NB4 (cell line): ENCODE measurements at regions not wholly inside any gene's neighbourhood (a gene's known extent, or its start where the extent isn't known, plus 50 kb on each side); places are given as distances from the start of the nearest gene placed in this dataset.

ENCODE experiments used
- DNase-seq: peaks from one replicate; pipeline ENCODE4 v3.0.0; 2010; ENCODE audit warnings: low read depth
- H3K4me3 ChIP-seq: one replicate; pipeline ENCODE4 v1.5.1; 2011; ENCODE audit warnings: mild to moderate bottlenecking, low read depth, low read length, moderate library complexity
- MYC ChIP-seq: IDR thresholded peaks from 2 replicates; pipeline ENCODE4 v1.6.1; 2011; ENCODE audit warnings: low read depth, low read length
- POLR2A ChIP-seq: IDR thresholded peaks from 2 replicates; pipeline ENCODE4 v1.6.1; 2011; ENCODE audit warnings: mild to moderate bottlenecking; ENCODE audit not compliant: insufficient read length; ENCODE audit errors: extremely low read depth
- TF ChIP-seq, protein P1 (sequence below): IDR thresholded peaks from 2 replicates; pipeline ENCODE4 v1.6.1; 2011; ENCODE audit warnings: low read depth, low read length
- TF ChIP-seq, protein P2 (sequence below): IDR thresholded peaks from one replicate; pipeline ENCODE4 v1.5.1; 2012; ENCODE audit warnings: low read depth, low read length

GRCh38 chr12:87368259-87368658, 660.9 kb downstream of the C12orf50 start:
- DNase-seq = no peak
- TF ChIP-seq POLR2A = no peak
- TF ChIP-seq MYC = no peak
- TF ChIP-seq, protein P1, sequence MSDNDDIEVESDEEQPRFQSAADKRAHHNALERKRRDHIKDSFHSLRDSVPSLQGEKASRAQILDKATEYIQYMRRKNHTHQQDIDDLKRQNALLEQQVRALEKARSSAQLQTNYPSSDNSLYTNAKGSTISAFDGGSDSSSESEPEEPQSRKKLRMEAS = no peak
- TF ChIP-seq, protein P2, sequence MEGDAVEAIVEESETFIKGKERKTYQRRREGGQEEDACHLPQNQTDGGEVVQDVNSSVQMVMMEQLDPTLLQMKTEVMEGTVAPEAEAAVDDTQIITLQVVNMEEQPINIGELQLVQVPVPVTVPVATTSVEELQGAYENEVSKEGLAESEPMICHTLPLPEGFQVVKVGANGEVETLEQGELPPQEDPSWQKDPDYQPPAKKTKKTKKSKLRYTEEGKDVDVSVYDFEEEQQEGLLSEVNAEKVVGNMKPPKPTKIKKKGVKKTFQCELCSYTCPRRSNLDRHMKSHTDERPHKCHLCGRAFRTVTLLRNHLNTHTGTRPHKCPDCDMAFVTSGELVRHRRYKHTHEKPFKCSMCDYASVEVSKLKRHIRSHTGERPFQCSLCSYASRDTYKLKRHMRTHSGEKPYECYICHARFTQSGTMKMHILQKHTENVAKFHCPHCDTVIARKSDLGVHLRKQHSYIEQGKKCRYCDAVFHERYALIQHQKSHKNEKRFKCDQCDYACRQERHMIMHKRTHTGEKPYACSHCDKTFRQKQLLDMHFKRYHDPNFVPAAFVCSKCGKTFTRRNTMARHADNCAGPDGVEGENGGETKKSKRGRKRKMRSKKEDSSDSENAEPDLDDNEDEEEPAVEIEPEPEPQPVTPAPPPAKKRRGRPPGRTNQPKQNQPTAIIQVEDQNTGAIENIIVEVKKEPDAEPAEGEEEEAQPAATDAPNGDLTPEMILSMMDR = no peak

DNA sequence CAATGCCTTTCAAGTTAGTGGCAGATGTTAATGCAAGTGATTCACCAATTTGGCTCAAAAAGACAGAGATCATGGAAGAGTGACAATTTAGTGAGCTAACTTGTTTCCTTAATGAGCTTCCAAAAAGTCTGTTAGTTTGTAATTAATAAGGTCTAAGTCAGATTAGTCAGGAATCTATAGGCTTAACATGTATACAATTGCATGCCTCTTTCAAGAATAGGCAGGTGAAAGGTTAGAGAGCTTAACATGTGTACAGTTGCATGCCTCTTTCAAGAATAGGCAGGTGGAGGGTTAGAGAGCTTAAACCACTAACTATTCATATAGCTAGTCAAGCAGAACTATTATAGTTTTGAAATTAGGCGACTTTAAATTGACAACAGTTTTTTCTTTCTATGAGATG, 663.8 kb downstream of the C12orf50 start:
- no peak for DNase-seq
- no peak for TF ChIP-seq MYC
- TF ChIP-seq POLR2A = no peak
- H3K4me3 ChIP-seq = no peak overlapping the region

More at GRCh38 chr12:87368259-87368658, 660.9 kb downstream of the C12orf50 start:
- H3K4me3 ChIP-seq = no peak overlapping the region

DNA sequence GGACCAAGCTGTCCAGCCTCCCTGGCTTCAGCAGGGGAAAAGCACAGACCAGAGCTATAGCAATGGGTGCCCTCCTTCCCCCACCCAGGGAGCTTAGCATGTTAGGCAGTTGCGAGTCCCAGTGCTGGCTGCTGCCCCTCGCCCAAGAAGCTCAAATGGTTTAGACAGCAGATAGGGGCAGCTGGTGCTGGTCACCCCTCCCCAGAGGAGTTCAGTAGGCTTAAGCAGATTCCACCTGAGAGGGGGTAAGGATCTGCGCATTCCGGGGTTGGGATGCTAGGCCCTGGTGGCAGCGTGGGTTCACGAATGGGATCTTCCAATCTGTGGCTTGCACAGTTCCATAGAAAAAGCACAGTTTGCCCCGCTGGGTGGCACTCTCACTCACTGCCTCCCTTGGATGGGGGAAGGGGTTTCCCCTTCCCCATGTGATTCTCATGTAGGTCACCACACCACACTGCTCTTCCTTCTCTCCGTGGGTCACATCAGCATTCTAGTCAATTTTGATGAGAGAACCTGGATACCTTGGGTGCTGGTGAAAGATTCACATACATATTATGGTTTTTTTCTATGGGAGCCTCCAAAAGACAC, 665.6 kb downstream of the C12orf50 start:
- H3K4me3 ChIP-seq = no peak overlapping the region
- TF ChIP-seq, protein P2 = no peak
- TF ChIP-seq, protein P1 = no peak
- no peak for TF ChIP-seq POLR2A
- no peak for TF ChIP-seq MYC
- DNase-seq = peak; percentile 7

DNA sequence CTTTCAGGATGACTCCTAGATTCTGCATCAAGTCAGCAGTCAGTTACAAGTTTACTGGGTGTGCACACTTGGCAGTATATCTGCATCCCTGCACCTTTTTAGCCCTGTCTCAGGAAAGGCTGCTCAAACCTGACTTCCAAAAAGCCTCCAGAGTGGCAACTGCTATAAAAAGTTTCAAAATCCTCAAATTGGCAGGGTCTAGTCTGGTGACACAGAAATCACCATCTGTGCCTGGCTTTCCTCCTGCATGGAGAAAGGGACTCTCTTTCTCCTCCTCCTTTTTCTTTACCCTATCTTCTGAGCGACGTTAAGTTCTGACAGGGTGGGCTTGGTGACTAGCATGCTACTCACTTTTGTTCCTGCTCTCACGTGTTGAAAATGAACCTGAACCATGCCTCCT, 679.5 kb downstream of the C12orf50 start:
- DNase-seq = no peak
- no peak overlapping the region for H3K4me3 ChIP-seq
- TF ChIP-seq MYC (no peak), POLR2A (no peak)
- TF ChIP-seq, protein P1 = no peak
- TF ChIP-seq, protein P2 = no peak

DNA sequence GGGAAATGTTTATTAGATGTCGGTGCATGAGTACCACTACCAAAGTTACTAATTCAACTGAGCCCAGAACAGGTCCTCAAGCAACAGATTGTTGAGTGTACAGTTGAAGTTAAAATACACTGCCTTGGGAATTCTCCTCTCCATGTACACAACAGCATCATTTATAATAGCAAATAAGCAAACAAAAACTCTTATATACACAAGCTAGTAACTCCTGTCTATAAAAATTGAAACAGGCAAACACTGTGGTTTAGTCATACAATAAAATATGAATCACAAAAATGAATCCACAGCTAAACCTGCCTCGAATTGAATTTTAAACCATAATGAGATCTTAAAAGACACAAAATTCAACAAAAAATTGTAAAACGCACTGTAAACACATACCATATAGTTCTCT, 681.1 kb downstream of the C12orf50 start:
- TF ChIP-seq MYC = no peak
- no peak for TF ChIP-seq POLR2A
- TF ChIP-seq, protein P1 = no peak
- TF ChIP-seq, protein P2 = no peak
- no peak for DNase-seq
- no peak overlapping the region for H3K4me3 ChIP-seq

DNA sequence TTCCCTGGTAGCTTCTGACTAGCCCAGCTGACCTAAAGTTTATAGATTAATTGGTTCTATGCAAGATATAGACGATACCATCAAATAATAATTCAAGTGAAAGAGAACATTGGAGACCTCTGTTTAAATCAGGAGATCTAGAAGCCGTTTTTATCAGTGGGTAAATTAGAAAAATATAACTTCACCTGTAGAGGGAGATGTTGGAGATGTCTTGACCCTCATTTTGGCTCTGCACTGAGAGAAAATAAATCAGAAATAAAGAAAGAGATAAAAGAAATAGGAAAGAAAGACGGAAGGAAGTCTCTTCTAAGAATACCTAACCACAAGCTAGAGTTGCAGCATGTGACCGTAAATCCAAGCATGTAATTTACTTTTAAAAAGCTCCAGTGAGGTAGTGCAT, 684.5 kb downstream of the C12orf50 start:
- H3K4me3 ChIP-seq = no peak overlapping the region
- DNase-seq = no peak
- TF ChIP-seq POLR2A = no peak
- TF ChIP-seq, protein P1 = no peak
